GM12878 (cell line): ENCODE measurements at regions not wholly inside any gene's neighbourhood (a gene's known extent, or its start where the extent isn't known, plus 50 kb on each side); places are given as distances from the start of the nearest gene placed in this dataset.

ENCODE experiments used
- ATAC-seq: fragments of 200-7000 bp; cut with Tn5 transposase; 3 replicates; pipeline ENCODE4 v1.9.1; 2020; ENCODE audit warnings: mild to moderate bottlenecking, moderate library complexity
- BruUV-seq: library from RNA; stranded (reverse); fragments of 400-500 nt; replicated peaks from 2 replicates; lab custom pipeline; 2021; lab: Mats Ljungman, UMichigan
- CTCF ChIA-PET: fragments of 300-600 bp; sonication (Branson Sonifier 250); formaldehyde crosslinking; extraction: SDS; loops from one replicate; lab custom pipeline; 2021; ENCODE audit warnings: inconsistent platforms; lab: Yijun Ruan, JAX
- POLR2A ChIA-PET: fragments of 350-600 bp; formaldehyde crosslinking; extraction: SDS; loops from one replicate; lab custom pipeline; 2021; ENCODE audit warnings: inconsistent platforms; lab: Charles Lee
- RAD21 ChIA-PET: fragments of 300-600 bp; sonication (Branson Sonifier 250); formaldehyde crosslinking; loops from one replicate; lab custom pipeline; 2023; ENCODE audit warnings: antibody characterized with exemption; ENCODE audit not compliant: unreplicated experiment; lab: Charles Lee
- SMC1A ChIA-PET: fragments of 300-600 bp; sonication (Branson Sonifier 250); formaldehyde crosslinking; loops from one replicate; lab custom pipeline; 2023; ENCODE audit not compliant: unreplicated experiment, uncharacterized antibody; lab: Charles Lee
- DNase-seq: peaks from one replicate; pipeline ENCODE4 v3.0.0-alpha.2; 2011; ENCODE audit warnings: low read depth, low spot score
- FAIRE-seq: peaks from 3 replicates; lab custom pipeline; 2011; peaks lifted over from hg19 to GRCh38; lab: Jason Lieb, UNC
- H2AFZ ChIP-seq: 2 replicates; pipeline ENCODE4 v1.6.0; 2011; ENCODE audit warnings: low read depth, low read length, control low read depth; ENCODE audit not compliant: control insufficient read depth
- H3K27ac ChIP-seq: 2 replicates; pipeline ENCODE4 v1.5.1; 2011; ENCODE audit warnings: control low read depth; ENCODE audit not compliant: control insufficient read depth, insufficient read depth
- H3K27me3 ChIP-seq, 2 experiments: replicated peaks in 1 of 2; 2 replicates each; pipeline versions ENCODE4 v1.6.0 to v1.6.1; 2011; ENCODE audit warnings: low read length in 1 of 2; ENCODE audit not compliant: control insufficient read depth in 2 of 2, insufficient read depth in 2 of 2
- H3K36me3 ChIP-seq, 2 experiments: 2 replicates each; pipeline ENCODE4 v1.5.1; 2011; ENCODE audit warnings: low read length in 1 of 2; ENCODE audit not compliant: control insufficient read depth in 2 of 2, insufficient read depth in 2 of 2
- H3K4me1 ChIP-seq: 2 replicates; pipeline ENCODE4 v1.6.1; 2011; ENCODE audit warnings: mild to moderate bottlenecking, low read length, moderate library complexity, mixed read lengths; ENCODE audit not compliant: control insufficient read depth, insufficient read depth
- H3K4me2 ChIP-seq: 2 replicates; pipeline ENCODE4 v1.6.0; 2011; ENCODE audit warnings: control low read depth; ENCODE audit not compliant: control insufficient read depth, insufficient read depth
- H3K4me3 ChIP-seq: fragments of 200-600 bp; sonication (generic); 2 replicates; pipeline ENCODE4 v1.5.1; 2016
- H3K79me2 ChIP-seq: 2 replicates; pipeline ENCODE4 v1.6.0; 2011; ENCODE audit warnings: low read length; ENCODE audit not compliant: control insufficient read depth, insufficient read depth
- H3K9ac ChIP-seq: 2 replicates; pipeline ENCODE4 v1.8.0; 2011; ENCODE audit warnings: low read length, control low read depth, mixed read lengths; ENCODE audit not compliant: control insufficient read depth, insufficient read depth
- H3K9me3 ChIP-seq: replicated peaks from 3 replicates; pipeline ENCODE4 v1.5.1; 2011; ENCODE audit warnings: mild to moderate bottlenecking, low read length; ENCODE audit not compliant: control insufficient read depth, insufficient read depth
- H4K20me1 ChIP-seq: 2 replicates; pipeline ENCODE4 v1.6.0; 2011; ENCODE audit not compliant: control insufficient read depth, insufficient read depth
- ZBTB4 ChIP-seq: fragments of 450-650 bp; formaldehyde crosslinking; IDR thresholded peaks from 2 replicates; pipeline ENCODE4 v1.4.0; 2022; ENCODE audit warnings: mild to moderate bottlenecking, moderate library complexity
- WGBS: methylation state at CpG from one replicate; pipeline ENCODE4 v1.1.6; 2016; ENCODE audit warnings: low lambda C conversion rate; ENCODE audit not compliant: insufficient replicate concordance, insufficient coverage; ENCODE audit errors: missing lambda C conversion rate; 5-methylcytosine and 5-hydroxymethylcytosine counted together
- in situ Hi-C: fragments of 300-500 bp; cut with MboI; formaldehyde crosslinking; loops from 9 replicates; pipeline ENCODE4 v1.14.3; 2018; ENCODE audit warnings: mixed read lengths
- intact Hi-C: fragments of 100-400 bp; cut with micrococcal nuclease; formaldehyde crosslinking; loops from one replicate; pipeline ENCODE4 v1.14.2; 2022; ENCODE audit not compliant: unreplicated experiment

- in situ Hi-C loops (no loop called here), intact Hi-C loops (no loop called here)
- DNase-seq (no peak), ATAC-seq (no peak), FAIRE-seq (no peak)
- no peak overlapping the region for H3K27ac ChIP-seq
- SMC1A ChIA-PET: interaction anchor here (1.6 to 7.7 kb wide), 9 partner anchors 8 to 139 kb away, joined by 6 to 88 read pairs (median 16); no protein-coding TSS in a partner anchor
- no peak overlapping the region for H3K9ac ChIP-seq
- H3K79me2 ChIP-seq: no peaks in the 10 kb centered on the region
- no TSS peak for BruUV-seq
- no peaks in the 10 kb centered on the region for H3K9me3 ChIP-seq
- H2AFZ ChIP-seq: no peak overlapping the region
- WGBS: 16% methylated on average over 5 of the region's 5 CpGs
- H3K4me3 ChIP-seq: no peak overlapping the region
- peaks cover 0 to 5% of the 10 kb centered on the region in 2 experiments for H3K27me3 ChIP-seq
- peaks cover 7% of the 10 kb centered on the region for H3K4me1 ChIP-seq
- POLR2A ChIA-PET: interaction anchor here (0.7 kb wide), 1 partner anchor 32 kb away, joined by 3 read pairs; no protein-coding TSS in a partner anchor
- CTCF ChIA-PET: interaction anchor here (0.7 to 2.1 kb wide), 7 partner anchors 9 to 132 kb away, joined by 3 to 12 read pairs (median 3); no protein-coding TSS in a partner anchor
- no peak overlapping the region for H3K4me2 ChIP-seq
- H4K20me1 ChIP-seq: no peaks in the 10 kb centered on the region
- RAD21 ChIA-PET: interaction anchor here (1.0 to 7.8 kb wide), 8 partner anchors 8 to 141 kb away, joined by 3 to 97 read pairs (median 8); no protein-coding TSS in a partner anchor
- TF ChIP-seq ZBTB4 (CRISPR knock-in tag): no peak
- H3K36me3 ChIP-seq: no peaks in the 10 kb centered on the region
Measured at GRCh38 chr9:38229104-38229500, 160.1 kb upstream of the SHB start.
